Esophagus mucosa (tissue), 1 donor: ENCODE measurements at regions not wholly inside any gene's neighbourhood (a gene's known extent, or its start where the extent isn't known, plus 50 kb on each side); places are given as distances from the start of the nearest gene placed in this dataset.

Experiments used
- ATAC-seq: fragments of 200-7000 bp; cut with Tn5 transposase; one replicate; pipeline ENCODE4 v1.9.1; 2020
- donor health status: DM: yes; HTN: yes; CAD: no.

- ATAC-seq, result no peak
Measured at GRCh38 chr2:240323601-240324291, 111.7 kb upstream of the GPC1 start.

DNA sequence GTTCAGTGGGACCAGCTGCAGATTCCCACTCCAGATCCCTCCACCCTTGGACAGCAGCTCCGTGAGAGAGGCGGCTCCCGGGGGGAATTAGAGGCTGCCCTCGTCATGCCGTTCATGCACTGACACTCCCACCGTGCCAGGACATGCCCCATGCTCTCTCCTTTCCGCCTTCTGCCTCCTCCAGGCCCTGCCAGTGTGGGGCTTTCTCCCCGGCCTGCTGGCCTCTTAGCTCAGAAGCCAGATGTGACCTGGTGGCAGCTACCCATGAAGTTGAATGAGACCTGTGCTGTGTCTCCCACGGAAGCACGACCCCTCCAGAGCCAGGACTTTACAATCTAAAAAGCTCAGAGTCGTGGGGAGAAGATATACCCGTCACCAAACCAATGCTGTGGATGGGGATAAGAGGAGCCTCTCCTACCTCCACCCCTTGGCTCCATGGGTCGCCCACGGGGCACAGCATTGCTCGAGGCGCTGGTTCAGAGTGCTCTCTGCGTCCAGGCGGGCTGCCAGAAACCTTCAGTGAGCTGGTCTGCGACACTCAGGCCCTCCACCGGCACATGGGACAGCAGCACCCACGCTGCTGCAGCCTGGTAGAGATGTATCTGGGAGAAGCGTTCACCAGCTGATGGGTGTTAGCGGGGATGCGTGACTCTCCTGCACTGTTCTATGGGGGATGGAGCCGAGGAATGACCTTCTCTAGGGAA, 111.0 kb upstream of the GPC1 start:
- peak; percentile 63 for ATAC-seq

- ATAC-seq, result peak; percentile 32
Measured at GRCh38 chr2:240325016-240326007, 110.2 kb upstream of the GPC1 start.

DNA sequence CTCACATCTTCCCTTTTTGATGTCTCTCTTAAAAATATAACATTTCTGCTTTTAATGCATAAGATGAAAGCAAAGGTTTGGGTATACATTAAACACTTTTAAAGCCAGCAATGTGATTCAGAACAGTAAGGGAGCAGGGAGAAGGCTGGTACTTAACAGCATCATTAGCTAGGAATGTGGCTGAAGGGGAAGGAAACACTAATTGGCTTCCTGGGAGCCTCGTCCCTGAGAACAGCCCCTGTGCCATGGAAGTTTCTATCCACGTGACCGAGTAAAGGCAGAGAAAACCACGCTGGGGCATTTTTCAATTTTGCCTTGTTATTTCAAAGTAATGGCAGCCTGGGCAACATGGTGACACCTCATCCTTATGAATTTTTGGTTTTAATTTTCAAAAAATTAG, 109.2 kb upstream of the GPC1 start:
- ATAC-seq, result no peak

GRCh38 chr2:240326886-240327285, 108.6 kb upstream of the GPC1 start:
- ATAC-seq, result no peak

DNA sequence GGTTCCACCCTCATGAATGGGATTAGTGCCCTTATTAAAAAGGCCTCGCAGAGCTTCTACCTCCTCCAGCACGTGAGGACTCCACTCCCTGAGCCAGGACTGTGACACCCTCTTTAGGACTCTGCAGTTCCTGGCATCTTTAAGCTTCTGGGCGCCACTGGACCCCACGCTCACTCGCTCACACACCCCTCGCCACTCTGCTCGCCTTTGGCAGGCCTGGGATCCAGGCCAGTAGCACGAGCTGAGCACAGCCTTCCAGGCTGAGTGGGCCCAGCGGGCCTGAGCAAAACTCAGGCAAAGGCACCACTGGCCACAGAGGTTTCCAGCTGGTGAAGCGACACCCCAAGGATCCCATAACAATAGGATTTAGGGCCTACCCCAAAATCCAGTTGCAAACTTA, 107.9 kb upstream of the GPC1 start:
- ATAC-seq, result no peak

DNA sequence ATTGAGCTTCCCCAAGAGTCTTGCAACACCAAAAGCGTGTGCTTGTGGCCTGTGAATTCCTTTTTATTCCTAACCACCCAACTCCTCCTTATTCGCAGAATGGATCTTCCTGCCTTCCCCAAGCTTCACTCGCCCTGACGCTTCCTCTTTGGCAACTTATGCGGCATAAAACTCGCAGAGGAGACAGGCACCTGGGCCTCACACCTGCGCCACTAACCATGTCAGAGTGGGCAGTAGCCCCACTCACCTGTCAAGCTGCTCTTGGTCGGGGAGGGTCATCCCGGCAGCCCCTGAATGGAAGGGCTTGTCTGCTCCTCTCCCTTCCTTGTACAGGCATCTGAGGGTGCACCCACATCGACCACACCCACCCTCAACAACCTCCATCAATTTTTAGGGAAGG, 106.9 kb upstream of the GPC1 start:
- ATAC-seq, result no peak

DNA sequence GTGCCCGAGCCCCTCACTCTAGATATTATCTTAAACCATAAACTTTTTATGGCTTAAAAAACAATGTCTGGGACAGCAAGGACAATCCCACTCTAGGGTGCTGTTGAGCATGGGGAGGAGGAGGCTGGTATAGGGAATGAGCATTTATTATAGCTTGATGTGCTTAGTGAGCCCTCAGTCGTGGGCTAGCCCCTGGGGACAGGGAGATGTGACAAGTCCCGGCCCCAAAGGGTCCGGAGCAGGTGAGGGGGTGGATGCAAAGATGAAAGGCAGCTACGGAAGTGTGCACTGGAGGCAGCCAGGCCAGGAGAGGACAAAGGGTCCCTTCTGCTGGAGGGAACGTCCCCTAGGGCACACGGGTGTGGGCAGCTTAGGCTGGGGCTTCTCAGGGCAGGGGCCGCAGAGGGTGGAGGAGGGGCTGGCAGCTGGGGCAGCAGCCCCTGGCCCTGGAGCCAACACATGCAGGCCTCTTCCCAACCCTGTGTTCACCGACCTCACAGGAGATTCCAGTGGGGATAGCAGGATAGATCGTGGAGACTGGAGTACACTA, 106.3 kb upstream of the GPC1 start:
- no peak for ATAC-seq

GRCh38 chr2:240329778-240330177, 105.7 kb upstream of the GPC1 start:
- ATAC-seq, result no peak

DNA sequence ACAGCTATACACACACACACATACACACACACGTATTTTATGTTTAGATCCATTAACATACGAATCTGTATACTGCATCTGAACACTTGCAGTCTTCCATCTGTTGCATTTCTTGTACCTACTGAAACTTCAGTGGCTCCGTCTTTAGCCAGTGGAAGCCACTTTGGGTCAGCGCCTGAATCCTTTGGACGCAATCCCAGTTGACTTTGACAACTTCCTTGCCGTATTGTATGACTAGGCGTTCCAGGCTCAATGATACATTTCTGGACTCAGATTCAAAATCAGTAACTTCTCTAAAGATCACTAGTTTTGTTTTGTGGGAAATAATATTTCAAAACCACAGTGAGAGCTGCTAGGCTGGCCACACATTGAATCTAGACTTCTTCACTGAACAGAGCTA, 101.5 kb upstream of the GPC1 start:
- ATAC-seq, result no peak

DNA sequence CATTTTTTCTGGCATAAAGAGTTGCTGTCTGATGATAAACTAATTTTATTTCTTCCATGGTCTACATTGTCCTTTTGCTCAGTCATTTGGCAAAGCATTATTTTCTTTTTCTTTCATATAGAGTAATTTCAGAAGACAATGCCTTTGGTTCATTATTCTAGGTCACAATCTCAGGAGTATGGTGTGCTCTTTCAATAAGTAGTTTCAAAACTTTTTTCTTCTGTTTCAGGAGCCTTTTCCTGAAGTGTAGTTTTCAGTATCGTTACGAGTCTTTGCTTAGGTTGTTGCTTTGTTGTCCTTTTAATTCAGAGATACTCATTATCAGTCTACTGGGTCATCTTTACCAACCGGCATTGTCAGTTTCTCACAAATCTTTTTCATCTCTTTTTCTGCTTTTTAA, 100.4 kb upstream of the GPC1 start:
- no peak for ATAC-seq

DNA sequence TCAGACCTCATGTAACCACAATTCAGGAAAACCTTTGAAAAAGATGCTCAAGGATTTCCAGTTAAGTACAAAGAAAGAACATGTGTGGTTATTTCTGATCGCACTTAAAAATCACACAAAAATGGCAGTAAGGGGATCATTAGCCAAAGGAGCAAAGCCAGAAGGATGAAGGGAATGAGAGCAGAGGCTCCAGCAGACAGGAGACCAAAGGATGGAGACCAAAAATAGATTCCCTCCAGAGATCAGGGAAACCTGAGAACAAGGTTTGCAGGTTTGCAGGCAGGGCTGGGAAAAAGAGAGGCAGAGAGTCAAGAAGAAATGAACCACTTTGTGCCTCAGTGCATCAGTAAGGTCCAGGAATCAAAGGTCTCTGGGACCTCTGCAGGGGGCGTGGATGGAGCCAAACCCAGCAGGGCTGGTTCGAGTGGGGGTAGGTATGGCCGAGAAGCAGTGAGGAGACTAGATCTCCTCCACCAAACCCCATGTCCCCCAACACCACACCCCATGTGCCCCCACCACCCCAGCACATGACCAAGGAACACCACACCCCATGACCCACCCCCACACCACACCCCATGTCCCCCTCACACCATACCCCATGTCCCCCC, 98.5 kb upstream of the GPC1 start:
- ATAC-seq, result no peak

DNA sequence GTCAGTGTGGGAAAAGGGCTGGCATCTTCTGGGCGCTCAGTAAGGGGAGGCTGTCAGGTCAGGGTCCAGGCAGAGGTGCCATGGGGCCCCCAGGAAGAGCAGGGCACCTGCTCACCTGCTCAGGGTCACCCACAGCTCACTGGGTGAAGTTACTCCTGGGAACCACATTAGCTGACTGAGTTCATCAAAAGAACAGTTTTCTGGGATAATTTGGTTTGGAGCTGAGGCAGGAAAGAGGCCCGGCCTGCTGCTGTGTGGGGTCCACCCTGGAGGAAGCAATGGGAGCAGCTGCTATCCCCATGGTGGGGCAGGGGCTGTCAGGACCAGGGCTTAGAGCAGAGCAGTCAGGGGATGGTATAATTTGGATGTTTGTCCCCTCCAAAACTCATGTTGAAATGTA, 97.2 kb upstream of the GPC1 start:
- ATAC-seq, result no peak

- no peak for ATAC-seq
Measured at GRCh38 chr2:240339411-240340360, 95.8 kb upstream of the GPC1 start.

DNA sequence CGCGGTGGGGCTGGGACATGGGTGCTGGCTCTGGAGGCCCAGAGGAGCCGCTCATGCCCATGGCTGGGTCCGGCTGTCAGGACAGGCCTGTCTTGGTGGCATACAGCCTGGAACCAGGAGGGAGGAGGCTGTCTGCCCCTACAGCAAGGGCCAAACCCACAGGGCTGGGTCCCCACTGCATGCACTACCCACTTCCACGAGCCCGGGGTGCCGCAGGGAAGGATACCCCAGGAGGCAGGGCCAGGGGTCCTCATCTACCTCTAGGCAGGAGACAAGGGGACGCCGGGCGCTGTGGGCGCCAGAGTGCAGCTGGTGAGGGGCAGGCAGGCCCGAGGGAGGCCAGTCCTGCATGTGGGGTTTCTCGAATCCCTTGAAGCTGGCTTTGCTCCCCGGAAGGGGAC, 95.1 kb upstream of the GPC1 start:
- no peak for ATAC-seq

- ATAC-seq, result no peak
Measured at GRCh38 chr2:240341064-240341463, 94.4 kb upstream of the GPC1 start.

- no peak for ATAC-seq
Measured at GRCh38 chr2:240343548-240343947, 91.9 kb upstream of the GPC1 start.

DNA sequence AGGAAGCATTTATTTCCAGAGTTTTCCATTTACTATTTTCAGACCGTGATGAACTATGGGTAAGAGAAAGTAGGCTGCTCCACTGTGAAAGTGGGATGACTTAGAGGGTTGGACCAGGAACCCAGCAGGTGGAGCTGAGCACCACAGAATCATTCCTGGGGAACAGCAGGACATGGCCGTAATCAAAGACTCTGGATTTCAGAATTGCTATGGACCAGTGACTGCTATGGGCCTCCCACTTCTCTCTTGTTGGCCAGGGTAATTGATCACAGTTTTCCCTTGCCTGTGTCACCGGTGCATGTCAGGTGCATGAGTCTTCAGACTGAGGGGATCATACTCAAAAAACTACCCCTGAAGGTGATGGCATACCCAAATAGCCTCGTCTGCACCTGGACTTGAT, 90.6 kb upstream of the GPC1 start:
- no peak for ATAC-seq

DNA sequence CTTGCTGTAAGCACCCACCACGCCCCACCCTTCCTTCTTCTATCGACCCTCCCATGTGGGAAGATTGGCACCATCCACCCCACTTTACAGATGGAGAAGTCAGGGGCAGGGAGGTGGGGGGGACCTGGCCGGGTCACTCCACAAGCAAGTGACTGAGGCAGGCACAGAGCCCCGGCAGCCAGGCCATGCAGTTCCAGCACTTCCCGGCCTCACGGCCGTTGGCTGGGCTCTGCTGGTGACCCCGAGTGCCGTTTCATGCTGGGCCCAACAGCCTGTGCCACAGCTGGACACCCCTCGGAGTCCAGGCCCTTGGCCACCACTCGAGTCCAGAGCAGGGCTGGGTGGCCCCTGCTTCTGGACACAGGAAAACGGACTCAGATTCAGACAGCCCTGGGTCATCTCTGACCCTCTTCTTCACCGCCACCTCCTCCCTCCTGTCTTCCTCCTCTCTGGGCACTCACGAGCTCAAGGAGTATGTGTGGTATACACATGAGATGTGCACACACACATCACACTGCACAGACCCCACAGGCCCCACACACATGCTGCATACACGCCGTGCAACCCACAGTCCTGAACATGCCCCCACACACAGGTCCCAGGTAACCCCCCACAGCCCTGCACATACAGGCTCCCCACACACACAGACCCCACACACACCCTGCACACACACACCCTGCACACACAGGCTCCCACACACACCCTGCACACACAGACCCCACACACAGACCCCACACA, 89.3 kb upstream of the GPC1 start:
- ATAC-seq, result no peak

GRCh38 chr2:240346753-240347372, 88.6 kb upstream of the GPC1 start:
- ATAC-seq, result no peak
